GM23248 (cell line): ENCODE measurements at regions not wholly inside any gene's neighbourhood (a gene's known extent, or its start where the extent isn't known, plus 50 kb on each side); places are given as distances from the start of the nearest gene placed in this dataset.
"Not testable (repeated sequence)": the region's sequence is repeated elsewhere in the genome, so short reads cannot be mapped to it uniquely, and the experiment has no call there.

Experiments used
- DNase-seq: peaks from one replicate; pipeline ENCODE4 v3.0.0-alpha.2; 2015
- H2AFZ ChIP-seq: fragments of 200-600 bp; sonication (generic); 2 replicates; pipeline ENCODE4 v1.6.1; 2016; ENCODE audit warnings: antibody characterized with exemption
- H3F3A ChIP-seq: fragments of 200-600 bp; sonication (generic); 2 replicates; pipeline ENCODE4 v1.6.1; 2016; ENCODE audit warnings: mild to moderate bottlenecking, antibody characterized with exemption, mixed run types; ENCODE audit not compliant: insufficient read depth
- H3K27ac ChIP-seq: fragments of 200-600 bp; sonication (generic); 2 replicates; pipeline ENCODE4 v1.5.1; 2016; ENCODE audit warnings: mild to moderate bottlenecking
- H3K27me3 ChIP-seq: fragments of 200-600 bp; sonication (generic); replicated peaks from 2 replicates; pipeline ENCODE4 v1.6.1; 2016; ENCODE audit warnings: mild to moderate bottlenecking; ENCODE audit not compliant: insufficient read depth
- H3K36me3 ChIP-seq: fragments of 200-600 bp; sonication (generic); 2 replicates; pipeline ENCODE4 v1.6.1; 2016; ENCODE audit warnings: low read depth, mild to moderate bottlenecking
- H3K4me1 ChIP-seq: fragments of 200-600 bp; sonication (generic); 2 replicates; pipeline ENCODE4 v1.6.1; 2016; ENCODE audit warnings: mild to moderate bottlenecking; ENCODE audit not compliant: insufficient read depth
- H3K4me2 ChIP-seq: fragments of 200-600 bp; sonication (generic); one replicate; pipeline ENCODE4 v1.6.1; 2016; ENCODE audit warnings: mild to moderate bottlenecking; ENCODE audit not compliant: unreplicated experiment
- H3K4me3 ChIP-seq: fragments of 200-600 bp; sonication (generic); 2 replicates; pipeline ENCODE4 v1.5.1; 2016; ENCODE audit warnings: mild to moderate bottlenecking
- H3K79me2 ChIP-seq: fragments of 200-600 bp; sonication (generic); 2 replicates; pipeline ENCODE4 v1.6.1; 2016; ENCODE audit warnings: mild to moderate bottlenecking; ENCODE audit not compliant: insufficient read depth
- H3K9ac ChIP-seq: fragments of 200-600 bp; sonication (generic); 2 replicates; pipeline ENCODE4 v1.6.1; 2016; ENCODE audit warnings: mild to moderate bottlenecking
- H3K9me2 ChIP-seq: fragments of 200-600 bp; sonication (generic); 2 replicates; pipeline ENCODE4 v1.6.1; 2016; ENCODE audit warnings: mixed run types, mild to moderate bottlenecking, moderate library complexity; ENCODE audit not compliant: insufficient read depth
- H3K9me3 ChIP-seq: fragments of 200-600 bp; sonication (generic); one replicate; pipeline ENCODE4 v1.6.1; 2017; ENCODE audit warnings: low read depth
- H4K20me1 ChIP-seq: fragments of 200-600 bp; sonication (generic); 2 replicates; pipeline ENCODE4 v1.6.0; 2016; ENCODE audit not compliant: insufficient read depth
- EZH2 ChIP-seq: fragments of 200-600 bp; sonication (generic); IDR thresholded peaks from 2 replicates; pipeline ENCODE4 v1.6.1; 2018; ENCODE audit warnings: antibody characterized with exemption, mild to moderate bottlenecking; ENCODE audit not compliant: insufficient read depth, poor library complexity, severe bottlenecking
- EZH2phosphoT487 ChIP-seq: fragments of 200-600 bp; sonication (generic); IDR thresholded peaks from 2 replicates; pipeline ENCODE4 v1.6.1; 2018; ENCODE audit warnings: antibody characterized with exemption, moderate library complexity, mild to moderate bottlenecking, low read depth; ENCODE audit not compliant: insufficient read depth
- WGBS, 2 experiments: methylation state at CpG; one replicate each; pipeline ENCODE4 v1.1.6; 2015 to 2017; ENCODE audit warnings: low lambda C conversion rate in 2 of 2, low coverage in 1 of 2; ENCODE audit errors: missing lambda C conversion rate in 2 of 2; 5-methylcytosine and 5-hydroxymethylcytosine counted together
- in situ Hi-C: fragments of 300-500 bp; cut with MboI; formaldehyde crosslinking; loops from 2 replicates; pipeline ENCODE4 v1.15.0; 2020

DNA sequence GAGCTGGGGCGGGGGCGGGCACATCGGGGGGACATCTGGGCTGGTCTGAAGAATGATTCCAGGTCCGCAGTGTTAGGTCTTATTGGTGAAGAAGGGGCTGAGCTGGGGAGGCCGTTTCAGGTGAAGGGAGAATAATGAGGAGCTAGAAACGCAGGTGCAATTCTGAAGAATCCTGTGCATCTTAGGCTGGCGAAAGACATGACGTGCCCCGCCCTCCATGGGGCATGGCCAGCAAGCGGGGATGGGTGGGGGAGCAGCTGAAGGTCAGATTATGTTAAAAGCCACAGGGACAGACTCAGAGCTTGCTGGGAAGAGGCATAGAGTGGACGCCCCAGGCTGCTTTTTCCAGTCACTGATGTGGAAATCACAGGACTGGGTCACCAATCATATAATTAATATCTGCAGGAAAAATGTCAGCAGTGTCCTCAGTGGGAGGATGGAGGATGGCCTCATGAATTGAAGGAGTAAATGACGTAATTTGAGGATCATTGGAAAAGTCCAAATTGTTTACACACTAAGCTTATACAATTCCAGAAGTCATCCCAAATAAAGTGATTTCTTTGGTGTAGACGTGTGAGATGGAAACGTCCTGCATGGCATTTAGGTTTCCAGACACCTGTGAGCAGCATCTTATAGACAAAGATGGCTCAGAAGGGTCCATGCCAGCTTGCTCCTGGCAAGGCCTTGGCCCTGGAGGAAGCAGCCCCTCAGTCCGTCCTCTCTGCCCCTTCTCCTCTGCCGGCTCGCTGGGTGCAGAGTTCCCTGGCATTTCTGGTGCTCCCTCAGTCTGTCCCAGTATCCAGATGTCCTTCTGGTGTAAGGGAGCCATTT is 109.6 kb upstream of the FRMD1 start:
- in situ Hi-C loops = no loop called here
- Histone ChIP-seq H3K4me2 (no peak overlapping the region), H3F3A (no peaks in the 10 kb centered on the region), H3K9me3 (no peaks in the 10 kb centered on the region), H3K27ac (no peak overlapping the region), H3K4me1 (no peaks in the 10 kb centered on the region), H3K4me3 (no peak overlapping the region), H3K27me3 (peaks cover 5% of the 10 kb centered on the region; the same call in 1 of the 2 replicates), H3K36me3 (no peaks in the 10 kb centered on the region), H3K9me2 (no peaks in the 10 kb centered on the region), H2AFZ (no peak overlapping the region), H3K79me2 (no peaks in the 10 kb centered on the region), H3K9ac (no peak overlapping the region), H4K20me1 (no peaks in the 10 kb centered on the region)
- no peak for TF ChIP-seq EZH2
- no peak for TF ChIP-seq EZH2phosphoT487
- 65 to 68% methylated on average over 13 to 17 of the region's 17 CpGs for WGBS, 2 experiments
- no peak for DNase-seq

DNA sequence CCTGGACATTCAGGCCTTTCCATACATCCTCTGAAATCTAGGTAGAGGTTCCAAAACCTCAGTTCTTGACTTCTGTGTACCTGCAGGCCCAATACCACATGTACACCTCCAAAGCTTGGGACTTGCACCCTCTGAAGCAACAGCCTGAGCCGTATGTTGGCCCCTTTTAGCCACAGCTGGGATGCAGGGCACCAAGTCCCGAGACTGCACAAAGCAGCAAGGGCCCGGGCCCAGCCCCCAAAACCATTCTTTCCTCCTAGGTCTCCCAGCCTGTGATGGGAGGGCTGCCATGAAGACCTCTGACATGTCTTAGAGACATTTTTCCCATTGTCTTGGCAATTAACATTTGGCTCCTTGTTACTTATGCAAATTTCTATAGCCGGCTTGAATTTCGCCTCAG is 107.4 kb upstream of the FRMD1 start:
- DNase-seq = no peak
- in situ Hi-C loops = no loop called here

DNA sequence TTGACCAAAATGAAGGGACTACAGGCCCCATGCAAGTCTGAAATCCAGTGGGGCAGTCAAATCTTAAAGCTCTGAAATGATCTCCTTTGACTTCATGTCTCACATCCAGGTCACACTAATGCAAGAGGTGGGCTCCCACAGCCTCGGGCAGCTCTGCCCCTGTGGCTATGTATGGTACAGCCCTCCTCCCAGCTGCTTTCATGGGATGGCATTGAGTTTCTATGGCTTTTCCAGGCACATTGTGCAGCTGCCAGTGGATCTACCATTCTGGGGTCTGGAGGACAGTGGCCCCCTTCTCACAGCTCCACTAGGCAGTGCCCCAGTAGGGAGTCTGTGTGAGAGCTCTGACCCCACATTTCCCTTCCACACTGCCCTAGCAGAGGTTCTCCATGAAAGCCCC is 107.0 kb upstream of the FRMD1 start:
- in situ Hi-C loops, H3K9me3 ChIP-seq, H3K27me3 ChIP-seq, H3K9me2 ChIP-seq, DNase-seq, H3K4me1 ChIP-seq, H3K36me3 ChIP-seq, H3K4me3 ChIP-seq, H3K9ac ChIP-seq, H2AFZ ChIP-seq, H3F3A ChIP-seq, H4K20me1 ChIP-seq, H3K79me2 ChIP-seq, H3K4me2 ChIP-seq, H3K27ac ChIP-seq: not testable (repeated sequence)
- WGBS, 2 experiments = 31 to 43% methylated on average over 1 of the region's 1 CpG

More for the DNA sequence above, 107.4 kb upstream of the FRMD1 start:
- Histone ChIP-seq H3K27me3 (no peaks in the 10 kb centered on the region; the same call in 1 of the 2 replicates), H4K20me1 (no peaks in the 10 kb centered on the region), H3K4me2 (no peak overlapping the region), H2AFZ (no peak overlapping the region), H3K4me3 (no peak overlapping the region), H3K79me2 (no peaks in the 10 kb centered on the region), H3K9me3 (no peaks in the 10 kb centered on the region), H3K27ac (no peak overlapping the region), H3F3A (no peaks in the 10 kb centered on the region), H3K9ac (no peak overlapping the region), H3K36me3 (no peaks in the 10 kb centered on the region), H3K9me2 (no peaks in the 10 kb centered on the region), H3K4me1 (no peaks in the 10 kb centered on the region)
- TF ChIP-seq EZH2phosphoT487 (no peak), EZH2 (no peak)
- WGBS, 2 experiments = 61 to 62% methylated on average over 5 of the region's 5 CpGs

DNA sequence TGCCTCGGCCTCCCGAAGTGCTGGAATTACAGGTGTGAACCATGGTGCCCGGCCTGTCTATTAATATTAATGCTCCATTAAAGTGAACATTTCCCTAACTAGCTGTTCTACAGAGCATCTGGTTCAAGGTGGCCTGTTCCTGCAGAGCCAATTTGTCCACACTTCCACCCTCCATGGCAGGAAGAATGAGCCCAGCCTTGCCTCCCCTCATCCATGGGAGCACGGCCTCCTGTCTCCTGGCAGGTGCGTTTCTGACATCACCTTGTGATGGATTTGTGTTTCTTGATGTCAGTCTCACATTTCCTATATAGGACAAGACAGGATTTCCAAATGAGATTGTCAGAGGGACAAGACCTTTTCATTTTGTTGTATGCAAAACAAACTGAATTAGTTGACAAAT is 105.7 kb upstream of the FRMD1 start:
- H3K9me3 ChIP-seq = no peaks in the 10 kb centered on the region
- H3K79me2 ChIP-seq = no peaks in the 10 kb centered on the region
- no peak overlapping the region for H3K9ac ChIP-seq
- H3K4me2 ChIP-seq = no peak overlapping the region
- H3K36me3 ChIP-seq = no peaks in the 10 kb centered on the region
- in situ Hi-C loops = no loop called here
- H3K9me2 ChIP-seq = no peaks in the 10 kb centered on the region
- DNase-seq = no peak
- no peak overlapping the region for H3K27ac ChIP-seq
- H3K4me1 ChIP-seq = no peaks in the 10 kb centered on the region
- no peaks in the 10 kb centered on the region for H3F3A ChIP-seq
- H3K4me3 ChIP-seq = no peak overlapping the region
- H4K20me1 ChIP-seq = no peaks in the 10 kb centered on the region
- 56 to 70% methylated on average over 5 of the region's 5 CpGs for WGBS, 2 experiments
- no peaks in the 10 kb centered on the region for H3K27me3 ChIP-seq
- H2AFZ ChIP-seq = no peak overlapping the region
- TF ChIP-seq EZH2 = no peak
- no peak for TF ChIP-seq EZH2phosphoT487

DNA sequence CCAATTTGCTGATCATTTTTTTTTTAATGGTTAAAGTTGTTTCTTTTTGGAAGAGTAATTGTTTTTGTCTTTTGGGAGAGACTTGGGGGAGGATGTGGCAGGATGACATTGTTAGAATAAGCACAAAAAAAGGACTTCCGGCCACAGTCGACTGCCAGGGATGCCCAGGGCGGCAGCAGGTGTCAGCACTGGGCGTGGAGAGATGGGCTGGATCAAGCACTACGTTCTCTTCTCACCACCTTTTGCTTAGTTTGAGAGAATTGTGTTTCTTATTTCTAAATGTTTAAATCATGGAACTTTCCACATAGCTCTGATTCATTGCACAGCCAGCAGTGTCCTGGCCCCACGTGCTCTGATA is 104.6 kb upstream of the FRMD1 start:
- H3K79me2 ChIP-seq = no peaks in the 10 kb centered on the region

More for the DNA sequence above, 104.6 kb upstream of the FRMD1 start:
- DNase-seq = no peak
- TF ChIP-seq EZH2 (no peak), EZH2phosphoT487 (no peak)
- 59 to 64% methylated on average over 6 of the region's 6 CpGs for WGBS, 2 experiments
- Histone ChIP-seq H4K20me1 (no peaks in the 10 kb centered on the region), H3K36me3 (no peaks in the 10 kb centered on the region), H2AFZ (no peak overlapping the region), H3K4me3 (no peak overlapping the region), H3F3A (no peaks in the 10 kb centered on the region), H3K4me2 (no peak overlapping the region), H3K9me3 (no peaks in the 10 kb centered on the region), H3K9ac (no peak overlapping the region), H3K27ac (no peak overlapping the region), H3K9me2 (no peaks in the 10 kb centered on the region), H3K4me1 (no peaks in the 10 kb centered on the region), H3K27me3 (no peaks in the 10 kb centered on the region)
- in situ Hi-C loops = no loop called here
